ENCODE measurements at regions not wholly inside any gene's neighbourhood (a gene's known extent, or its start where the extent isn't known, plus 50 kb on each side); places are given as distances from the start of the nearest gene placed in this dataset.

GRCh38 chr20:11101696-11102095, 427.9 kb upstream of the JAG1 start:
- no peak for DNase-seq

- no peak for DNase-seq
Observed at GRCh38 chr20:11103866-11104265, 430.1 kb upstream of the JAG1 start.

GRCh38 chr20:11108102-11108810, 434.5 kb upstream of the JAG1 start:
- DNase-seq = no peak

DNA sequence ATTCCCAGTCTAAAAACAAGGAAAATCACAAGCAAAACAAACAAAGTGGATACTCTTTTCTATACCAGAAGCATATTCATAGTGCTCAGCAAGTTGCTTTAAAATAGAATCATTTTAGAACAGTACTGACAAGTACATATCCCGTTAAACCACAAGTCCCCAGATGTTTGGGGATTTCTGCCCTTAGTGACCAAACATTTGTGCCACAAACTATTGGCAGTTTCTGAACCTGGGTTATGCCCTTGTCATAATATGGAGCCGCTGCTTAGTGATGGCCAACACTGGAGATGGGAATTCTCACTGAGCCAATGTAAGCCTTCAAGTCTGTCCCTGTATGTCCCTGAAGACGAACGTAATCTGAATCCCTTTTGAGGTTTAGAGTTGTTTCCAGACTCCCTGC, 436.7 kb upstream of the JAG1 start:
- no peak for DNase-seq

GRCh38 chr20:11111191-11111590, 437.4 kb upstream of the JAG1 start:
- DNase-seq = no peak

GRCh38 chr20:11112832-11113231, 439.0 kb upstream of the JAG1 start:
- no peak for DNase-seq

DNA sequence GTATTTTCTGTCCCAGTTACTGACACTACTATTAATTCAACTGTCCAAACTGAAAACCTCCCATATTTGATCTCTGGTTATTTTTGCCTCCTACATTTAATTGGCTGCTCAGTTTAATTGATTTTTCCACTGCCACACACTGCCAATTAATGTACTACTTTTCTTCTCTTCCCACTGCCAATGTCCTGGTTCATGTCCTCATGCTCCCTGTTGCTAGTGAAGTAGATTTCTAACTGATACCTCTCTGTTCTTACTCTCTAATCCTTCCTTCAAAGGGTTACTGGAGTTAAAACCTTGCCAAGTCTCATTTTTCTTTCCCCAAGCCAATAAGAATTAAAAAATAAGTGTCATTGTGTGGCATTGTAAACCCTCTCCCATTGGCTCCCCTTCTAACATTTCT, 440.6 kb upstream of the JAG1 start:
- DNase-seq = no peak

- DNase-seq = no peak
Observed at GRCh38 chr20:11117808-11118528, 444.2 kb upstream of the JAG1 start.

GRCh38 chr20:11118802-11119380, 445.1 kb upstream of the JAG1 start:
- no peak for DNase-seq

- no peak for DNase-seq
Observed at GRCh38 chr20:11119573-11119972, 445.8 kb upstream of the JAG1 start.

DNA sequence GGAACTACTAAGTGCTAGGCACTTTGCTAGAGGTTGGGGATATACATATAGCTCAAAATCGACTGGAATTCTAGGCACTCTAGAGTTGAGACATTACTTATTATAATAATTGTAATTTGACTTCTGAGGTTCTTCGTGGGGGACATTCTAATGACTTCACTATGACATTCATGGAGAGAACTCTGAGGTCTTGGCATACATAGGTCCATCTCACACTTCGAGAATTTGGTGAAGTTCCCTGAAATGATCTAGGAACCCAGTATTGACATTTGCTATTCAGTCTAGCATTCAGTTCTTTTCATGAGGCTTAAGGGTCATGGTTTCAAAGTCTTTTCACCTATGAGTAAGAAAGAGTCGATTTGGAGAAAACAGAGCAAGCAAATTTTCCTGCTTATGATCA, 446.6 kb upstream of the JAG1 start:
- no peak for DNase-seq

GRCh38 chr20:11124849-11125505, 451.2 kb upstream of the JAG1 start:
- no peak for DNase-seq

DNA sequence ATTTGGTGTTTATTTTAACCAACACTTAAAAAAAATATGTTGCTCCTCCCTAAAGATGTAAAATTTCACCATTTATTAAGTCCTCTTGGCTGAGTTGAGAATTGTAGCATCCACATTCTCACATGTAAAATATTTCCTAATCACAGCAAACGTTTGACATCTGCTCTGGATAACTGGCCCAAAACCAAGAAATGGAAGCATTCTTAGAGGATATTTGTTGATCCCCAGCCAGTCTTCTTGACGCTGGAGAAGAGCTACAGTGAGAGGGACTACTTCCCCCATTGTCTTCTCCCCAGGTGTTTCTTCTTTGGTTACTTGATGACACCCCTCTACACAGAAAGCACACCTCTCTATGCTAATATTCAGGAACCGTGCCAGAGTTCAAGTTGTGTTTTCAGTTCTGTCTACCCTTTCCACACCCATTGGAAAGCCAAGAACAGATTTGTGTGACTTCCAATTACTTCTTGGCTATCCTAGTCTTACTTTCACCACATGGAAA, 454.5 kb upstream of the JAG1 start:
- no peak for DNase-seq

DNA sequence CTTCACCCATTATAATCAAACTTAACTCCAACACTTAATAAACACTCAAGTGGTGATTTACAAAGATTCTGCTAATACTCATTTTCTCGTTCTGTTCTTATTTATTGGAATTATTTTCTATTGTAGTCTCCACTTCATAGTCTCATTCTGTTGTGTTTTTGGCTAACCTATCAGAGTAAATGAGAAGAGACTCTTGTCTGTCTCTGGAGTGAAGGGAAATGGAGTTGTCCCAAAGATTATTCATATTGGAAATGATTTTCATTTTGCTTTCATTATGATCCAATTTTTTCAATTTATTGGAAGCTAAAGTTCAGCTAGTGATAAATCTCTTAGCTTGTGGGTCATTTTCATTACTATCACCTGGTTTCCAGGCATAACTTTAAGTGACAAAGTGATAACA, 454.9 kb upstream of the JAG1 start:
- DNase-seq = no peak

DNA sequence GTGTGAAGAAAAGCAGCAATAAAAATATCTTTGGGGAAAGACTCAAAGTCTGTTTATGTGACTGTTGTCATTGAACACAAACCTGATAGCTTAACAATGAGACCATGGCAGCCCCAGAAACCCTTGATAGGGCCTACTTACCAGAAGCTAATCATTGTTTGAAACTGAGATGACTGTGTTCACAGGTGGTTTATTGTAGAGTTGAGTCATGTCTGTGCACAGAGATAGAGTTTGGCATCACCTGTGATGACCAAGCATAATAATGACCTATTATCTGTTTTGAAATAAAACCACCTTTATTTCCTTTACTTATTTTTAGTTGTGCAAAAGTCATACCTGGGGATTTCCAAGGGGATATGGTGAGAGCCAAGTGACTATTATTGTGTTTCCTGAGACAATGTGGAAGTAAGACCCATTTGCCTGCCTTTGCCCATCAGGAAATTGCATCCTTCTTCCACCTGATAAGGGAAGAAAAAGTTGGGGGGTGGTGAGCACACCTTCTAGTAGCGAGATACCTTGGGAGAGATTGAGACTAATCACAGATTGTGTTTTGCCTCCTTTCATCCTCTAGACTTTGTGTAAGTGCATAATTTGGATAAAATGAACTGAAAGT, 456.9 kb upstream of the JAG1 start:
- DNase-seq = no peak

- DNase-seq = no peak
Observed at GRCh38 chr20:11132819-11133415, 459.1 kb upstream of the JAG1 start.

- no peak for DNase-seq
Observed at GRCh38 chr20:11136691-11137090, 462.9 kb upstream of the JAG1 start.

DNA sequence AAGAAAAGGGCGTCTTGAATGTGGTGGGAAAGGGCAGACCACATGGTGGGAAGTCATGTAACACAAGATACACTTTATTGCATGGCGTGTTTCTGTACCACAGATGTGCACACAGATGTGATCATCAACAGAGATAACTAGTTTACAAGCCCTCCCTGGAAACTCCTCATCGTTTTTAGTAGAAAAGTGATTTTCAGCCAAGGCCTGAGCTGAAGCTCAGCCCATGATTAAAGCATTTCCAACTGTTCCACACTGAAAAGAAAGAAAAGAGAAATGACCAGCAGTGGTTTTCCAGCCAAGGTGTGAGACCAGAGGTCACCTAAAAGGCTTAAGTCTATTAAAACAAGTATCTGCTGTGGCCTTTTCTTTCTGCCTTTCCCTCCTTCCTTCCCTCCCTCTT, 463.9 kb upstream of the JAG1 start:
- no peak for DNase-seq

GRCh38 chr20:11140359-11140758, 466.6 kb upstream of the JAG1 start:
- DNase-seq = no peak

DNA sequence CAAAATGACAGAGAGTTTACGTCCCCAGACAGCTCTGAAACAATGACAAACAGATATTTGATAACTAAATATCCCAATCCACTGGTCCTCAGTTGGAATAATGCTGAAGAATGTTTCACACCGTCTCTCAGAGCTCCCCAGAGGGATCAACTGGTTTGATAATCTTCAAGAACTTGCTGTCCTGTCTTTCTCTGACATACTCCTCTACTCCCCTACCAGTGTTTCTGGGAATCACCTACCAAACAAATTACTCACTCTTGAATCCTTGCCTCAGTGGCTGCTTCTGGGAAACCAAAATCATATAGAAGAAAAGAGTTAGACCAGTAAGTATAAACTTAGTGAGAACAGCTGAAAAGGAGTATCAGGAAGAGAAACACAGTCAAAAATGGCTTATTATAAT, 469.7 kb upstream of the JAG1 start:
- DNase-seq = no peak

DNA sequence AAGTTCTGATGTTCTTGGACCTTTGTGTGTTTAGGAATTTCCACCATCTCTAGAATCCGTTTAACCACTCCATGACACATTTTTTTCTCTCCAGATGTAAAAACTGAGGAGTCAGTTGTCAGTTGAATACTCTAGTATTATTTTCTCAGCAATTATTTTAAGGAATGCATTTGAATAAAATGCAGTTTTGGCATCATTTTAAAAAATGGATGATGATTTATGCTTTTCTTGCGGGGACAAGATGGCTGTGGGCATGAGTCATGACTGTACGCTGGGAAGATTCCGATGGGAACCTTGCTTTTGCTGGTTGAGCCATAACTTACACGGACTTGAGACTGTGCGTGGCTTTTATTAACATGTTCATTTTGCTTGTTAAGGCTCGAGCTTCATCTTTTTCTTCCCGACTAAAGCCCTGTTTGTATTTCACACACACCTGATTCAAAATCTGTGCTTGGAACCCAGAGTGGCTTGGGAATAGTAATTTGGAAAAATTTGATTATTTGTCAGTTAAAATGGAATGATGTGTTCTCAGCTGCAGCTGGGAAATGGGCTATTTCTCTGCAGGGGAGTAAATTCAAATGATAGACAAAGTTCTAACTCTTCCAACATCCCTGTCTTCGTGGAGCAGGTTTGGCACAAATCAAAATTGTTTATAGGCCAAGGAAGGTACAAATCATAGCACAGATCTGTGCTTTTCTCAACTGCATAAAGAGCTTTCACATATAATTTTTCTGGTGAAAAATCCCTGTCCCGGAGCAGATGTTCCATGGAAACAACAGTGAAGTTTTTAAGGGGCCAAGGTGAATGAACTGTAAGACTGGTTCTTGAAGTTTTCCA, 470.5 kb upstream of the JAG1 start:
- no peak for DNase-seq

DNA sequence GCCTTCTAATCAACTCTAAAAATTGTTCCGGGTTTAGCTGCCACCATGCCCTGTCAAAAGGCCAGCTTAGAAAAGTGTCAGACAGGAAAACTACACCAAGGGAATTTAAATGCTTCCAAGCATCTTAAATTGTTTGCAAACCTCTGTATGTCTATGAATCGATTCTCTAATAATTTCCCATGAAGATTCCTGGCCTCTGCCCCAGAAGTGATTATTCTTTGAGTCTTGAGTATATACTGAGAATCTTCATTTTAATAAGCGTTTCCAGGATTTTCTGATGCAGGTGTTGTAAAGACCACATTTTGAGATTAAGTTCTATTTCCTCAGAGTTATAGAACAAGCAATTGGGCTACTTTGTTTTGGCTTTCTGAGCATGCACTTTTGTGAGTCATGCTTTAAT, 471.8 kb upstream of the JAG1 start:
- DNase-seq = no peak
